NCI-H526 (cell line): ENCODE measurements at regions not wholly inside any gene's neighbourhood (a gene's known extent, or its start where the extent isn't known, plus 50 kb on each side); places are given as distances from the start of the nearest gene placed in this dataset.
"Not testable (repeated sequence)": the region's sequence is repeated elsewhere in the genome, so short reads cannot be mapped to it uniquely, and the experiment has no call there.

Source experiments
- DNase-seq, 2 experiments: peaks; one replicate each; lab custom pipeline; 2025; lab: John Stamatoyannopoulos, UW

DNA sequence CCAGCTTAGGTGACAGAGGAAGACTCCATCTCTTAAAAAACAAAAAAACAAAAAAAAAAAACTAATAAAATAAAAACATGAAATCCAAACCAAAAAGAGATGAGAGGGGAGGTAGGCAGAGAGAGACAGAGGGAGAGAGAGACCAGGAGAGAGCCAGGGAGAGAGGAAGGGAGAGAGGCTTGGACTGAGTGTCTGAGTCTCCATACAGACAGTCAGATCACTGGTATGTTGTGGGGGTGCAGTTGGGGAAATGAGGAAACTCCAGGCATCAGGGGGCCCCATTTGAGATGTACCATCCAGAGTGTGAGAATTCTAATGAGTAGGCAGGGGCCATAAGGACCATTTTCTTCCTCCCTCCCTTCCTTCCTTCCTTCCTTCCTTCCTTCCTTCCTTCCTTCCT is 53.1 kb upstream of the SEPTIN5 start:
- no peak for DNase-seq

- DNase-seq: not testable (repeated sequence)
Measured at GRCh38 chr22:19662049-19662684, 52.1 kb upstream of the SEPTIN5 start.

DNA sequence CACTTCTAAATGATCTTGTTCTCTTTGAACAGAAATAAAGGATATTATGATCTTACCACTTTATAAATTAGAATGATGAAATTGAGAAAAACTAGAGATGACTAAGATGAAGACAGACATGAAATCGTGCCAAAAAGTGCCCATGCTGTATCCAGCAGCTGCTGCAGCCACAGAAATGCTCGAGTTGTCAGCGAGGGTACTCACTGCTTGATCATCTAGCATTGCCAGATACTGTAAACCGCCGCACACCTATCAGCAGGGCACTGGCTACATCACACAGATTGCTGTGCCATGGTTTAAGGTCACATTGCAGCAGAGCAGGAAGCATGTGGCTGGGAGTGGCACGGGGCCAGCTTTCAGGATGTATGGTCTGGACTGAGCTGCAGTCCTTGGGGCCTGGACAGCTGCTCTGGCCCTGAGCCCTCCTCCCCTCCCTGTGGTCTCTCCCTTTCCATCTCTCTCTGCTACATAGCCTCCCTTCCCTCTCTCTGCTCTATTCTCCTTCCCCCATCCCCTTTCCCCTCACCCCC is 51.0 kb upstream of the SEPTIN5 start:
- DNase-seq: no peak

GRCh38 chr22:19663821-19664355 is 50.4 kb upstream of the SEPTIN5 start:
- DNase-seq: peak; percentile 18 to 73

- no peak for DNase-seq
Measured at GRCh38 chr22:19664406-19664805, 49.9 kb upstream of the SEPTIN5 start.
